HEK293T (cell line): ENCODE measurements at regions not wholly inside any gene's neighbourhood (a gene's known extent, or its start where the extent isn't known, plus 50 kb on each side); places are given as distances from the start of the nearest gene placed in this dataset.

Source experiments
- ARNT ChIP-seq: fragments of 450-650 bp; IDR thresholded peaks from 2 replicates; pipeline ENCODE4 v1.6.1; 2017; ENCODE audit warnings: mild to moderate bottlenecking
- BHLHE40 ChIP-seq: fragments of 450-650 bp; IDR thresholded peaks from 2 replicates; pipeline ENCODE4 v1.6.1; 2016; ENCODE audit warnings: mild to moderate bottlenecking, moderate library complexity, borderline replicate concordance
- FOXM1 ChIP-seq: fragments of 450-650 bp; IDR thresholded peaks from 2 replicates; pipeline ENCODE4 v1.6.1; 2017; ENCODE audit warnings: mild to moderate bottlenecking, borderline replicate concordance
- HDGF ChIP-seq: fragments of 450-650 bp; IDR thresholded peaks from 2 replicates; pipeline ENCODE4 v1.6.1; 2017; ENCODE audit warnings: antibody characterized with exemption, borderline replicate concordance
- L3MBTL2 ChIP-seq: fragments of 450-650 bp; conservative IDR thresholded peaks from 2 replicates; pipeline ENCODE4 v1.6.1; 2016; ENCODE audit warnings: mild to moderate bottlenecking
- NFRKB ChIP-seq: fragments of 450-650 bp; IDR thresholded peaks from 2 replicates; pipeline ENCODE4 v1.6.1; 2016; ENCODE audit warnings: mild to moderate bottlenecking, moderate library complexity
- SP1 ChIP-seq: fragments of 450-650 bp; IDR thresholded peaks from 2 replicates; pipeline ENCODE4 v1.6.1; 2017
- SUZ12 ChIP-seq: fragments of 450-650 bp; IDR thresholded peaks from 2 replicates; pipeline ENCODE4 v1.6.1; 2016; ENCODE audit warnings: mild to moderate bottlenecking

DNA sequence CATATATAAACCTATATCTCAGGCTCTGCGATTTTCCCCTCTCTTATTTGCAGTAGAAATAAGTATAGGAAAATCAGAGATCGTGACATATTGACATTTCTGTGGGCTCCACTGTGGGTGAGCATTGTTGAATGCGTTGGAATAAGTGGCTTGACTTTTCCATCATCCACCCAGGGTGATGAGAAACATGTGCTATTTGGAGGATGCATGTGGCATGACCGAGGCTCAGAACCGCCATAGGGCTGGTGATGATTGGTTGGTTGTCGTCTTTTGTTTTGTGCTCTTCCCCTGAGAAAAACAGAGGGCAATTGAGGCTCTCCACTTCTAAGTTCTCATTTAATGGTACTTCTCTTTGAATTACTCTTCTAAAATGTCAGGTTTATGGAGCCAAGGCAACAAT, 140.1 kb downstream of the MXRA5 start:
- no peak for TF ChIP-seq SUZ12
- no peak for TF ChIP-seq NFRKB
- no peak for TF ChIP-seq HDGF
- no peak for TF ChIP-seq L3MBTL2
- no peak for TF ChIP-seq BHLHE40
- no peak for TF ChIP-seq ARNT
- no peak for TF ChIP-seq SP1
- no peak for TF ChIP-seq FOXM1
